PC-3 (cell line): ENCODE measurements at regions not wholly inside any gene's neighbourhood (a gene's known extent, or its start where the extent isn't known, plus 50 kb on each side); places are given as distances from the start of the nearest gene placed in this dataset.

Source experiments
- EZH2 ChIP-seq: fragments of 300-600 bp; sonication (generic); IDR thresholded peaks from one replicate; pipeline ENCODE4 v1.6.1; 2017; ENCODE audit warnings: antibody characterized with exemption, mild to moderate bottlenecking, low read length; ENCODE audit not compliant: unreplicated experiment
- TF ChIP-seq, protein P1 (sequence below): fragments of 300-600 bp; sonication (generic); conservative IDR thresholded peaks from 2 replicates; pipeline ENCODE4 v1.5.1; 2017; ENCODE audit warnings: antibody characterized with exemption, low read depth, mild to moderate bottlenecking, low read length

DNA sequence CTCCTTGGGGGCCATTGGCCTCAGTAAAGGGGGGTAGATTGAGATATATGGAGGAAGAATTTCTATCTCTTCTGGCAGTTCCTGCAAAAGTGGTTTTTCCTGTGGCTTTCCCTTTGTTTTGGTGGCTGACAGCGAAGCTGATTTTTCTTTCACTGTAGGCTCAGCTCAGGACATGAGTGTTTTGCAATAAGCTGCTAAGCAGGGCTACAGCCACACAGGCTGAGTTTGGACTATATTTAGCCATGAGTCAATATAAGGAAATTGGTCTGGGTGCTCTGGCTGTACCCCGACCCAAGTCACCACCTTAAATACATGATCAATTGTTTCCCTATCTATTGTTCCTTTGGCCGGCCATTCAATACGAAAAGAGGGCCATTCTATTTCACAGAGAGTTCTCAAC lies 212.7 kb upstream of the KCND2 start:
- TF ChIP-seq, protein P1, sequence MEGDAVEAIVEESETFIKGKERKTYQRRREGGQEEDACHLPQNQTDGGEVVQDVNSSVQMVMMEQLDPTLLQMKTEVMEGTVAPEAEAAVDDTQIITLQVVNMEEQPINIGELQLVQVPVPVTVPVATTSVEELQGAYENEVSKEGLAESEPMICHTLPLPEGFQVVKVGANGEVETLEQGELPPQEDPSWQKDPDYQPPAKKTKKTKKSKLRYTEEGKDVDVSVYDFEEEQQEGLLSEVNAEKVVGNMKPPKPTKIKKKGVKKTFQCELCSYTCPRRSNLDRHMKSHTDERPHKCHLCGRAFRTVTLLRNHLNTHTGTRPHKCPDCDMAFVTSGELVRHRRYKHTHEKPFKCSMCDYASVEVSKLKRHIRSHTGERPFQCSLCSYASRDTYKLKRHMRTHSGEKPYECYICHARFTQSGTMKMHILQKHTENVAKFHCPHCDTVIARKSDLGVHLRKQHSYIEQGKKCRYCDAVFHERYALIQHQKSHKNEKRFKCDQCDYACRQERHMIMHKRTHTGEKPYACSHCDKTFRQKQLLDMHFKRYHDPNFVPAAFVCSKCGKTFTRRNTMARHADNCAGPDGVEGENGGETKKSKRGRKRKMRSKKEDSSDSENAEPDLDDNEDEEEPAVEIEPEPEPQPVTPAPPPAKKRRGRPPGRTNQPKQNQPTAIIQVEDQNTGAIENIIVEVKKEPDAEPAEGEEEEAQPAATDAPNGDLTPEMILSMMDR: no peak
- TF ChIP-seq EZH2: no peak
